Body of pancreas (tissue), 4 donors: ENCODE measurements at regions not wholly inside any gene's neighbourhood (a gene's known extent, or its start where the extent isn't known, plus 50 kb on each side); places are given as distances from the start of the nearest gene placed in this dataset.

Experiments
- CTCF ChIP-seq, 7 experiments: fragments of 450-650 bp in 4 of 7; fragments of 200-600 bp in 3 of 7; sonication (generic) in 3 of 7; IDR thresholded peaks; one replicate each; pipeline ENCODE4 v1.5.1; 2016 to 2019; ENCODE audit warnings: antibody characterized with exemption in 7 of 7
- POLR2A ChIP-seq, 3 donors: fragments of 450-650 bp; IDR thresholded peaks; one replicate each; pipeline ENCODE4 v1.6.1; 2016; ENCODE audit warnings: antibody characterized with exemption in 3 of 3, mild to moderate bottlenecking in 2 of 3

DNA sequence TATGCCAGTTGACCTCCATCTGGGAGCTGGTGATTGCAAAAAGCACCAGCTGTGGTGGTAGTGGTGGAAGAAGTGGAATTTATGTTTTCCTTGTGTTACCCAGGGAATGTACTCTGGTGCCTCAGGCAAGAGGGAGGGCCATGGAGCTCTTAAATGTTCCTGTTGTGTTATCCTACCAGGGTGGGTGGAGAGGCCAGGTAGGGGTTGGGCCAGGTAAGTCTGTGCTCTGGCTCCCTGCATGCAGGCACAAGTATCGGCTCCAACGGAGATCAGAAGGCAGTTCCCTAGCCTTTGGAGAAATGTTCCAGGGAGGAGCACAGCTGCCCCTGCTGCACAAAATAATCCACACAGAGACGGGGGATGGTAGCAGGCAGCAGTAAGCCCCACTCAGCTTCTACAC is 419.3 kb upstream of the EYS start:
- TF ChIP-seq CTCF (IDR thresholded peaks at IDR 0.05): no peak
- TF ChIP-seq POLR2A (IDR thresholded peaks at IDR 0.05): no peak
